Endodermal cell (in vitro differentiated cells): ENCODE measurements at regions not wholly inside any gene's neighbourhood (a gene's known extent, or its start where the extent isn't known, plus 50 kb on each side); places are given as distances from the start of the nearest gene placed in this dataset.

Source experiments
- DNase-seq: peaks from one replicate; pipeline ENCODE4 v3.0.0-alpha.2; 2017
- H3K27ac ChIP-seq: 2 replicates; pipeline ENCODE4 v1.5.1; 2013; ENCODE audit warnings: mild to moderate bottlenecking, low read depth, low read length, moderate library complexity
- H3K27me3 ChIP-seq: 2 replicates; pipeline ENCODE4 v1.6.1; 2013; ENCODE audit warnings: mild to moderate bottlenecking, low read length, moderate library complexity; ENCODE audit not compliant: insufficient read depth, control insufficient read depth, poor library complexity, severe bottlenecking
- H3K36me3 ChIP-seq: 2 replicates; pipeline ENCODE4 v1.7.0; 2013; ENCODE audit warnings: mild to moderate bottlenecking, low read length, moderate library complexity; ENCODE audit not compliant: control insufficient read depth, insufficient read depth
- H3K4me1 ChIP-seq: one replicate; pipeline ENCODE4 v1.7.0; 2013; ENCODE audit warnings: low read length; ENCODE audit not compliant: control insufficient read depth, insufficient read depth
- H3K4me3 ChIP-seq: 2 replicates; pipeline ENCODE4 v1.5.1; 2013; ENCODE audit warnings: mild to moderate bottlenecking, low read length, moderate library complexity
- H3K9ac ChIP-seq: 2 replicates; pipeline ENCODE4 v1.6.1; 2013; ENCODE audit warnings: mild to moderate bottlenecking, low read length, moderate library complexity; ENCODE audit not compliant: poor library complexity, severe bottlenecking; ENCODE audit errors: extremely low read depth
- H3K9me3 ChIP-seq: 2 replicates; pipeline ENCODE4 v1.6.1; 2013; ENCODE audit warnings: mild to moderate bottlenecking, low read length, moderate library complexity; ENCODE audit not compliant: control insufficient read depth
- H3K27ac Mint-ChIP-seq: 2 replicates; pipeline ENCODE4 v1.8.0; 2020; ENCODE audit warnings: mixed read lengths
- H3K27me3 Mint-ChIP-seq: 2 replicates; pipeline ENCODE4 v1.8.0; 2021; ENCODE audit warnings: mild to moderate bottlenecking, mixed read lengths; ENCODE audit not compliant: insufficient read depth
- H3K36me3 Mint-ChIP-seq: 2 replicates; pipeline ENCODE4 v1.8.0; 2020; ENCODE audit warnings: low read depth, mixed read lengths
- H3K4me1 Mint-ChIP-seq: 2 replicates; pipeline ENCODE4 v1.8.0; 2020; ENCODE audit warnings: mixed read lengths
- H3K4me3 Mint-ChIP-seq: 2 replicates; pipeline ENCODE4 v1.8.0; 2020; ENCODE audit warnings: mild to moderate bottlenecking, moderate library complexity, mixed read lengths
- H3K9me3 Mint-ChIP-seq: 2 replicates; pipeline ENCODE4 v1.8.0; 2020; ENCODE audit warnings: mild to moderate bottlenecking, mixed read lengths
- WGBS, 2 experiments: methylation state at CpG; one replicate each; pipeline versions ENCODE4 v1.1.5 to v1.1.7; 2013; ENCODE audit warnings: missing lambda C conversion rate in 2 of 2, mixed read lengths in 1 of 2; ENCODE audit not compliant: insufficient coverage in 1 of 2, insufficient read length in 1 of 2; 5-methylcytosine and 5-hydroxymethylcytosine counted together
- TF ChIP-seq, protein P1 (sequence below): fragments of 200-600 bp; sonication (generic); conservative IDR thresholded peaks from 2 replicates; pipeline ENCODE4 v1.5.0; 2021; ENCODE audit warnings: antibody characterized with exemption, mild to moderate bottlenecking

DNA sequence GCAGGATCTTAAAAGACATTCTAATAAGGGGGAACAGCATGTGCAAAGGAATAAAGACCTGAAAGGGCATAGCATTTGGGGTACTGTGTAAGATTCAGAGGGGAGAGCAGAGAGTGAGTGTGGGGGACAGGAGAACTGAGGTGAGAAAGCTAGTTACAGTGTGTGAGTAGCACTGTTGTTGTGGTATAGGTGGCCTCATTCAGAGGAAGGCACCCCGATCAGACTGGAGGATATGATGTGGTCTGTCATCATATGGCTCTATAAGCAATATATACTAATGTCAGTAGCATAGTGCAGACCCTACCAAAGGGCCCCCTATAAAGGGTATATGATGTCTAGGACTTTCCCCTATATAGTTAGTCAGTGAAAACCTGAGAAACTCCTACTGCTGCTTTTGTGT, 175.8 kb downstream of the FMR1NB start:
- H3K9me3 ChIP-seq, result no peaks in the 10 kb centered on the region
- no peak overlapping the region for H3K4me3 ChIP-seq
- no peaks in the 10 kb centered on the region for H3K27me3 Mint-ChIP-seq
- no peaks in the 10 kb centered on the region for H3K36me3 Mint-ChIP-seq
- H3K4me3 Mint-ChIP-seq, result no peak overlapping the region
- no peak overlapping the region for H3K9ac ChIP-seq
- no peak for DNase-seq
- H3K27me3 ChIP-seq, result no peaks in the 10 kb centered on the region
- H3K36me3 ChIP-seq, result no peaks in the 10 kb centered on the region
- H3K4me1 ChIP-seq, result no peaks in the 10 kb centered on the region
- WGBS, 2 experiments, result no CpG with 5 or more reads among the region's 1 CpG
- no peak overlapping the region for H3K27ac ChIP-seq
- peaks cover 46% of the 10 kb centered on the region for H3K9me3 Mint-ChIP-seq
- TF ChIP-seq, protein P1, sequence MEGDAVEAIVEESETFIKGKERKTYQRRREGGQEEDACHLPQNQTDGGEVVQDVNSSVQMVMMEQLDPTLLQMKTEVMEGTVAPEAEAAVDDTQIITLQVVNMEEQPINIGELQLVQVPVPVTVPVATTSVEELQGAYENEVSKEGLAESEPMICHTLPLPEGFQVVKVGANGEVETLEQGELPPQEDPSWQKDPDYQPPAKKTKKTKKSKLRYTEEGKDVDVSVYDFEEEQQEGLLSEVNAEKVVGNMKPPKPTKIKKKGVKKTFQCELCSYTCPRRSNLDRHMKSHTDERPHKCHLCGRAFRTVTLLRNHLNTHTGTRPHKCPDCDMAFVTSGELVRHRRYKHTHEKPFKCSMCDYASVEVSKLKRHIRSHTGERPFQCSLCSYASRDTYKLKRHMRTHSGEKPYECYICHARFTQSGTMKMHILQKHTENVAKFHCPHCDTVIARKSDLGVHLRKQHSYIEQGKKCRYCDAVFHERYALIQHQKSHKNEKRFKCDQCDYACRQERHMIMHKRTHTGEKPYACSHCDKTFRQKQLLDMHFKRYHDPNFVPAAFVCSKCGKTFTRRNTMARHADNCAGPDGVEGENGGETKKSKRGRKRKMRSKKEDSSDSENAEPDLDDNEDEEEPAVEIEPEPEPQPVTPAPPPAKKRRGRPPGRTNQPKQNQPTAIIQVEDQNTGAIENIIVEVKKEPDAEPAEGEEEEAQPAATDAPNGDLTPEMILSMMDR, result no peak
- H3K4me1 Mint-ChIP-seq, result no peaks in the 10 kb centered on the region
- no peak overlapping the region for H3K27ac Mint-ChIP-seq

- Histone ChIP-seq H3K4me1 (no peaks in the 10 kb centered on the region), H3K27me3 (no peaks in the 10 kb centered on the region), H3K36me3 (no peaks in the 10 kb centered on the region), H3K4me3 (no peak overlapping the region), H3K27ac (no peak overlapping the region), H3K9ac (no peak overlapping the region), H3K9me3 (no peaks in the 10 kb centered on the region)
- Mint-ChIP-seq H3K27ac (no peak overlapping the region), H3K4me3 (no peak overlapping the region), H3K9me3 (peaks cover 52% of the 10 kb centered on the region), H3K36me3 (no peaks in the 10 kb centered on the region), H3K4me1 (no peaks in the 10 kb centered on the region), H3K27me3 (no peaks in the 10 kb centered on the region)
- TF ChIP-seq, protein P1, result no peak
- no peak for DNase-seq
Measured at GRCh38 chrX:148159796-148160195, 178.7 kb downstream of the FMR1NB start.

GRCh38 chrX:148161701-148162100, 180.6 kb downstream of the FMR1NB start:
- Histone ChIP-seq H3K9me3 (no peaks in the 10 kb centered on the region), H3K27ac (no peak overlapping the region), H3K4me3 (no peak overlapping the region), H3K36me3 (no peaks in the 10 kb centered on the region), H3K27me3 (no peaks in the 10 kb centered on the region), H3K4me1 (no peaks in the 10 kb centered on the region), H3K9ac (no peak overlapping the region)
- no peak overlapping the region for H3K4me3 Mint-ChIP-seq
- DNase-seq, result no peak
- H3K27ac Mint-ChIP-seq, result no peak overlapping the region
- WGBS, 2 experiments, result 90 to 100% methylated on average over 3 to 6 of the region's 6 CpGs
- no peaks in the 10 kb centered on the region for H3K36me3 Mint-ChIP-seq
- H3K27me3 Mint-ChIP-seq, result no peaks in the 10 kb centered on the region
- H3K9me3 Mint-ChIP-seq, result peaks cover 54% of the 10 kb centered on the region
- no peaks in the 10 kb centered on the region for H3K4me1 Mint-ChIP-seq
- TF ChIP-seq, protein P1, result no peak
